Spleen (tissue), 7 donors: ENCODE measurements at regions not wholly inside any gene's neighbourhood (a gene's known extent, or its start where the extent isn't known, plus 50 kb on each side); places are given as distances from the start of the nearest gene placed in this dataset.

ENCODE experiments used
- POLR2AphosphoS5 ChIP-seq, 3 donors: sonication (generic); formaldehyde crosslinking; IDR thresholded peaks; one replicate each; pipeline ENCODE4 v1.5.1; 2017; ENCODE audit warnings: antibody characterized with exemption in 3 of 3
- TF ChIP-seq, protein P1 (sequence below), 11 experiments: fragments of 200-600 bp in 7 of 11; fragments of 450-650 bp in 4 of 11; sonication (generic) in 4 of 11; IDR thresholded peaks in 8 of 11; conservative IDR thresholded peaks in 3 of 11; 1 replicate in 7 of 11; 2 replicates in 4 of 11; pipeline versions ENCODE4 v1.4.0 to v1.8.0; 2016 to 2021; ENCODE audit warnings: antibody characterized with exemption in 11 of 11, inconsistent platforms in 4 of 11, mild to moderate bottlenecking in 1 of 11
- donor health status: DM: no; HTN: no; CAD: no; lungs with moderate emphysema.
- donor health status: DM: no; HTN: no; CAD: no.
- donor health status: DM: no; HTN: no; CAD: no.

DNA sequence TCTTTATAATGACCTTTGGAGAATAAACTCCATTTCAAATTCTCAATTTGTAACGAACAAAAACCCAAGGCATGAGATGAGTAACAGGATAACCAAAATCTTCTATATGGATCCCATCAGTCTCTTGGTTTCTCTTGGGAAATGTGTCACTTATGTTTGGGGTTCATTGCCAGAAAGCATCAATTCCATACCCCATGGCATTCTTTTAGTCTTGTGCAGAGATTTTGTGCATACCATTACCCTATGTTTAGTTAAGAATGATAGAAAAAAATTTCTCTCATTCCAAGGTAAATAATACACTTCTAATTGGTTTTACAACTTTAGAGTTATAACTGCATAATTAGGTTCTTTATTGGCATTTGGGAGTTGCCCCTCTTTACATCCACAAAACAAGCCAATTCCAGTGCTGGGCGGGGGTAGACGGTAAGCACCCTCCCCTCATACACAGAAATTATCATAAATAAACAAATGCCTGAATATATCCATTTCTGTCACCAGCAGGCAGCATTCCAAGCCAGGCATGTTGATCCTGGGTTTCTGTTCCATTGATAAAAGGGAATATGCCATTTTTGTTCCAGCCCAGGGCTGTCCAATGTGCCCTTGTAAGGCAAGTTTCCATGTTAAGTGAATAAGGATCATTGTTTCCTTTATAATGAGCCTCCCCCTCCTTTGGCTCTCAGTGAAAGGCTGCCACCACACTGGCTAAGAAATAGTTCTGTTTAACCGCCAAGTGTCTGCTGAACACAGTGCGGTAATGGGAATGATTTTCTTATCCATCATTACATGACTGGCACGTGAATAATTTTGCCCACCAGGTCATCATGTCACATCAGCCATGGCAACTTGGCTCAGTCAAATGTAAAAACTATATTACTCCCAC is 680.1 kb upstream of the ZEB2 start:
- TF ChIP-seq, protein P1, sequence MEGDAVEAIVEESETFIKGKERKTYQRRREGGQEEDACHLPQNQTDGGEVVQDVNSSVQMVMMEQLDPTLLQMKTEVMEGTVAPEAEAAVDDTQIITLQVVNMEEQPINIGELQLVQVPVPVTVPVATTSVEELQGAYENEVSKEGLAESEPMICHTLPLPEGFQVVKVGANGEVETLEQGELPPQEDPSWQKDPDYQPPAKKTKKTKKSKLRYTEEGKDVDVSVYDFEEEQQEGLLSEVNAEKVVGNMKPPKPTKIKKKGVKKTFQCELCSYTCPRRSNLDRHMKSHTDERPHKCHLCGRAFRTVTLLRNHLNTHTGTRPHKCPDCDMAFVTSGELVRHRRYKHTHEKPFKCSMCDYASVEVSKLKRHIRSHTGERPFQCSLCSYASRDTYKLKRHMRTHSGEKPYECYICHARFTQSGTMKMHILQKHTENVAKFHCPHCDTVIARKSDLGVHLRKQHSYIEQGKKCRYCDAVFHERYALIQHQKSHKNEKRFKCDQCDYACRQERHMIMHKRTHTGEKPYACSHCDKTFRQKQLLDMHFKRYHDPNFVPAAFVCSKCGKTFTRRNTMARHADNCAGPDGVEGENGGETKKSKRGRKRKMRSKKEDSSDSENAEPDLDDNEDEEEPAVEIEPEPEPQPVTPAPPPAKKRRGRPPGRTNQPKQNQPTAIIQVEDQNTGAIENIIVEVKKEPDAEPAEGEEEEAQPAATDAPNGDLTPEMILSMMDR (IDR thresholded peaks at IDR 0.05 in 8 of 11, conservative IDR thresholded peaks at IDR 0.05 in 3 of 11), result no peak
- no peak for TF ChIP-seq POLR2AphosphoS5 (IDR thresholded peaks at IDR 0.05)
